Heart left ventricle (tissue), 16 donors: ENCODE measurements at regions not wholly inside any gene's neighbourhood (a gene's known extent, or its start where the extent isn't known, plus 50 kb on each side); places are given as distances from the start of the nearest gene placed in this dataset.

Experiments
- ATAC-seq, 4 donors: fragments of 200-7000 bp; cut with Tn5 transposase; one replicate each; pipeline ENCODE4 v1.9.1; 2020 to 2022; ENCODE audit warnings: moderate library complexity in 4 of 4, mild to moderate bottlenecking in 3 of 4, moderate number of reproducible peaks in 1 of 4
- DNase-seq, 5 donors: peaks; one replicate each; pipeline ENCODE4 v3.0.0-alpha.2; 2020
- H3K27ac ChIP-seq, 12 donors: fragments of 200-600 bp; sonication (generic) in 4 of 12; one replicate each; pipeline versions ENCODE4 v1.5.0 to v1.8.0; 2016 to 2022; ENCODE audit warnings: mild to moderate bottlenecking in 2 of 12
- H3K27me3 ChIP-seq, 9 donors: fragments of 200-600 bp; sonication (generic) in 2 of 9; one replicate each; pipeline versions ENCODE4 v1.5.1 to v1.8.0; 2016 to 2022; ENCODE audit warnings: mild to moderate bottlenecking in 3 of 9
- H3K36me3 ChIP-seq, 9 donors: fragments of 200-600 bp; sonication (generic) in 2 of 9; one replicate each; pipeline versions ENCODE4 v1.5.0 to v1.8.0; 2018 to 2022; ENCODE audit warnings: mild to moderate bottlenecking in 2 of 9
- H3K4me1 ChIP-seq, 12 donors: fragments of 200-600 bp; sonication (generic) in 4 of 12; one replicate each; pipeline versions ENCODE4 v1.5.0 to v1.8.0; 2016 to 2022; ENCODE audit warnings: mild to moderate bottlenecking in 3 of 12
- H3K4me3 ChIP-seq, 12 donors: fragments of 200-600 bp; sonication (generic) in 4 of 12; one replicate each; pipeline versions ENCODE4 v1.5.0 to v1.8.0; 2017 to 2022; ENCODE audit warnings: mild to moderate bottlenecking in 9 of 12, moderate library complexity in 4 of 12
- H3K9me3 ChIP-seq, 12 donors: fragments of 200-600 bp; sonication (generic) in 4 of 12; one replicate each; pipeline versions ENCODE4 v1.5.0 to v1.8.0; 2016 to 2022; ENCODE audit warnings: mild to moderate bottlenecking in 1 of 12
- CTCF ChIP-seq, 12 donors: fragments of 200-600 bp; sonication (generic) in 4 of 12; IDR thresholded peaks; one replicate each; pipeline versions ENCODE4 v1.5.0 to v1.8.0; 2018 to 2022; ENCODE audit warnings: antibody characterized with exemption in 12 of 12, mild to moderate bottlenecking in 5 of 12
- POLR2A ChIP-seq, 2 donors: fragments of 450-650 bp; IDR thresholded peaks; one replicate each; pipeline ENCODE4 v1.6.1; 2017; ENCODE audit warnings: antibody characterized with exemption in 2 of 2, mild to moderate bottlenecking in 2 of 2, moderate library complexity in 2 of 2
- WGBS, 4 donors: extraction: QIAGEN DNeasy Blood & Tissue Kit in 2 of 4; methylation state at CpG; one replicate each; pipeline versions ENCODE4 v1.1.5 to v1.1.7; 2013 to 2018; 5-methylcytosine and 5-hydroxymethylcytosine counted together
- intact Hi-C, 10 donors: fragments of 100-400 bp; cut with DNase I; formaldehyde crosslinking; loops; one replicate each; pipeline versions ENCODE4 v1.11.1 to v1.14.2; 2022
- donor health status: ischemic (EF 13 %, LVEDD 7.1; RV severe dilation, severe dysfunction).
- donor health status: healthy with polysubstance abuse.
- donor health status: DM: no; HTN: yes; CAD: no.
- donor health status: DM: no; HTN: no; CAD: no.
- donor health status: ischemic (EF 25% LVEDD 6.9; RV normal size, moderate dysfunction).
- donor health status: ischemic (EF 25% LVEDD 5.7; RV mildly dilated, moderate dysfunction).
- donor health status: healthy.
- donor health status: DM: yes; HTN: yes; CAD: no.
- donor health status: ischemic (EF 35%, LVEDD 5.7; RV mildly dilated, moderate dysfunction).
- donor health status: nonischemic (EF 11% LVEDD 7.7; RV severe dilation, severe dysfunction).
- donor health status: DM: yes; HTN: yes; CAD: no.
- donor health status: PGD.
- donor health status: ischemic (EF 29% LVEDD 5.4; RV normal size, mild dysfunction).
- donor health status: nonischemic (EF 23%, LVEDD 6.1; RV moderate dilation, normal function).

GRCh38 chr11:115100706-115101105, 403.5 kb downstream of the CADM1 start:
- H3K4me3 ChIP-seq = no peak overlapping the region
- H3K9me3 ChIP-seq = no peaks in the 10 kb centered on the region
- no peaks in the 10 kb centered on the region for H3K4me1 ChIP-seq
- no peak for TF ChIP-seq POLR2A (IDR thresholded peaks at IDR 0.05)
- no peak for TF ChIP-seq CTCF (IDR thresholded peaks at IDR 0.05)
- H3K36me3 ChIP-seq = no peaks in the 10 kb centered on the region
- intact Hi-C loops = loop anchor here in 1 of 10 donors (10.0 kb wide), 1 partner anchor 126 kb away; no protein-coding TSS in a partner anchor
- ATAC-seq (no peak), DNase-seq (no peak)
- no peak overlapping the region for H3K27ac ChIP-seq
- peaks cover 0 to 7% (median 0%) of the 10 kb centered on the region in 9 donors for H3K27me3 ChIP-seq
- 89 to 92% (median 90%) methylated on average over 9 of the region's 9 CpGs for WGBS, 4 donors

GRCh38 chr11:115103921-115104320, 400.3 kb downstream of the CADM1 start:
- Histone ChIP-seq H3K4me3 (no peak overlapping the region), H3K27me3 (peaks cover 0 to 7% (median 0%) of the 10 kb centered on the region in 9 donors), H3K4me1 (no peaks in the 10 kb centered on the region), H3K27ac (no peak overlapping the region), H3K36me3 (no peaks in the 10 kb centered on the region), H3K9me3 (no peaks in the 10 kb centered on the region)
- WGBS, 4 donors = 79 to 86% (median 81%) methylated on average over 7 of the region's 7 CpGs
- DNase-seq (no peak), ATAC-seq (no peak)
- intact Hi-C loops = loop anchor here in 1 of 10 donors (10.0 kb wide), 1 partner anchor 129 kb away; no protein-coding TSS in a partner anchor
- TF ChIP-seq CTCF (IDR thresholded peaks at IDR 0.05) (no peak), POLR2A (IDR thresholded peaks at IDR 0.05) (no peak)

GRCh38 chr11:115104851-115105453, 399.3 kb downstream of the CADM1 start:
- Histone ChIP-seq H3K4me1 (no peaks in the 10 kb centered on the region), H3K9me3 (no peaks in the 10 kb centered on the region), H3K36me3 (no peaks in the 10 kb centered on the region), H3K27me3 (peaks cover 0 to 7% (median 0%) of the 10 kb centered on the region in 9 donors), H3K27ac (no peak overlapping the region), H3K4me3 (no peak overlapping the region)
- intact Hi-C loops = loop anchor here in 1 of 10 donors (10.0 kb wide), 1 partner anchor 130 kb away; no protein-coding TSS in a partner anchor
- WGBS, 4 donors = 64 to 76% (median 68%) methylated on average over 9 of the region's 9 CpGs
- no peak for TF ChIP-seq POLR2A (IDR thresholded peaks at IDR 0.05)
- TF ChIP-seq CTCF (IDR thresholded peaks at IDR 0.05) = no peak
- ATAC-seq = no peak
- DNase-seq = no peak

DNA sequence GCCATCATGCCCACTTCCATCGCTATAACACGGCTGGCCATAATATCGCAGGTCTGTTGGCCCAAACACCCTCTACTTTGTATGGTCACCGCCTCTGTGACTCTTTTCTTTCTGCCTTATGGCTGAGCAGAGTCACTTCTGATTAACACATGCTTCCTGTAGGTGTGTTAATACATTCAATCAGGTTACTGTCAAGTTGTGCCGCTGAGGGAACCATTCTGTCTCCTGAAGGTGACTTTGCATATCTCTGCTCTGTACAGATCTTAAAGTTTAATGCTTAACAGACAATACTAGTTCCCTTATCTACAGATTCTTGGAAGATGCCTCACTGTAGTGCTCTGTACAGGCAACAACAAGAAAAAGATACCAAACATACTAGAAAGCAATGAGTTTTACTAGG, 393.1 kb downstream of the CADM1 start:
- intact Hi-C loops = no loop called here
- Histone ChIP-seq H3K4me3 (no peak overlapping the region), H3K36me3 (no peaks in the 10 kb centered on the region), H3K9me3 (no peaks in the 10 kb centered on the region), H3K4me1 (no peaks in the 10 kb centered on the region), H3K27me3 (no peaks in the 10 kb centered on the region), H3K27ac (no peak overlapping the region)
- TF ChIP-seq POLR2A (IDR thresholded peaks at IDR 0.05) (no peak), CTCF (IDR thresholded peaks at IDR 0.05) (no peak)
- ATAC-seq = no peak
- WGBS, 4 donors = 88 to 90% (median 89%) methylated on average over 5 of the region's 5 CpGs
- DNase-seq = no peak
